Endothelial cell (in vitro differentiated cells): ENCODE measurements at regions not wholly inside any gene's neighbourhood (a gene's known extent, or its start where the extent isn't known, plus 50 kb on each side); places are given as distances from the start of the nearest gene placed in this dataset.
"Not testable (repeated sequence)": the region's sequence is repeated elsewhere in the genome, so short reads cannot be mapped to it uniquely, and the experiment has no call there.

ENCODE experiments used
- DNase-seq: peaks from one replicate; pipeline ENCODE4 v3.0.0; 2021; ENCODE audit warnings: low spot score
- H3K27ac Mint-ChIP-seq: one replicate; pipeline ENCODE4 v1.8.0; 2021; ENCODE audit warnings: mixed read lengths, inconsistent platforms; ENCODE audit not compliant: unreplicated experiment
- H3K27me3 Mint-ChIP-seq: one replicate; pipeline ENCODE4 v1.8.0; 2021; ENCODE audit warnings: mild to moderate bottlenecking, moderate library complexity, mixed read lengths, inconsistent platforms; ENCODE audit not compliant: unreplicated experiment
- H3K36me3 Mint-ChIP-seq: one replicate; pipeline ENCODE4 v1.8.0; 2021; ENCODE audit warnings: mild to moderate bottlenecking, low read depth, mixed read lengths, inconsistent platforms; ENCODE audit not compliant: unreplicated experiment
- H3K4me1 Mint-ChIP-seq: one replicate; pipeline ENCODE4 v1.8.0; 2021; ENCODE audit warnings: mild to moderate bottlenecking, mixed read lengths, inconsistent platforms; ENCODE audit not compliant: unreplicated experiment
- H3K4me3 Mint-ChIP-seq: one replicate; pipeline ENCODE4 v1.8.0; 2021; ENCODE audit warnings: mild to moderate bottlenecking, mixed read lengths, inconsistent platforms; ENCODE audit not compliant: unreplicated experiment
- H3K9me3 Mint-ChIP-seq: one replicate; pipeline ENCODE4 v1.8.0; 2021; ENCODE audit warnings: mixed read lengths, inconsistent platforms; ENCODE audit not compliant: unreplicated experiment
- TF ChIP-seq, protein P1 (sequence below): fragments of 200-600 bp; sonication (generic); IDR thresholded peaks from one replicate; pipeline ENCODE4 v1.5.0; 2021; ENCODE audit warnings: antibody characterized with exemption; ENCODE audit not compliant: unreplicated experiment

DNA sequence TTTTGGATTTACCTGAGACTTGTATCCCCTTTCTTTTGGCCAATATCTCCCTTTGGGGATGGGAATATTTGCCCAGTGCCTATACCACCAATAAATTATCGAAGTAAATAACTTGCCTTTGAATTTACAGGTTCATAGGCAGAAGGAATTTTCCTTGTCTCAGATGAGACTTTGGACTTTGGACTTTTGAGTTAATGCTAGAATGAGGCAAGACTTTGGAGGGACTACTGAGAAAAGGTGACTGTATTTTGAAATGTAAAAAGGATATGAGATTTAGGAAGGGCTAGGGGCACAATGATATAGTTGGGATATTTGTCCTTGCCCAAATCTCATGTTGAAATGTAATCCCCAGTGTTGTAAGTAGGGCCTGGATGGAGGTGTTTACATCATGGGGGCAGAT lies 384.5 kb upstream of the GHITM start:
- H3K9me3 Mint-ChIP-seq = peaks cover 8% of the 10 kb centered on the region

DNA sequence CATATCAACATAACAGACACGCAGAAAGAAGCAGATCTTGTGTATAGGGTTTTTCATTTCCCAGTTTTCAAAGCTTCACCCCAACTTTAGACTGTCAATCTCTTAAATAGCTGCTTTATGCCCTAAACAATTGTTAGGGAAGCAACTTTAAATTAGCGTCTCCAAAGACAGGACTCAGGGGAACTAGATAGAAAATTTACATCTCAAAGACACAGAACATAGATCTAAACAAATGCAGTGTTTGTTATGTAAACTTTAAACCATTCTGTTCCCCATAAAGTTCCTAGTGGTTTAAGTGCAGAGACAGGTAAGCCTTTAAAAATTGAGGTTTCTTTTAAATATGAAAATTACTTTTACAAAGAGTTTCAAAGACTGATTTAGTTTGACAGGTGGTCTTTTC lies 379.2 kb upstream of the GHITM start:
- no peak overlapping the region for H3K4me3 Mint-ChIP-seq
- no peak overlapping the region for H3K27ac Mint-ChIP-seq
- TF ChIP-seq, protein P1, sequence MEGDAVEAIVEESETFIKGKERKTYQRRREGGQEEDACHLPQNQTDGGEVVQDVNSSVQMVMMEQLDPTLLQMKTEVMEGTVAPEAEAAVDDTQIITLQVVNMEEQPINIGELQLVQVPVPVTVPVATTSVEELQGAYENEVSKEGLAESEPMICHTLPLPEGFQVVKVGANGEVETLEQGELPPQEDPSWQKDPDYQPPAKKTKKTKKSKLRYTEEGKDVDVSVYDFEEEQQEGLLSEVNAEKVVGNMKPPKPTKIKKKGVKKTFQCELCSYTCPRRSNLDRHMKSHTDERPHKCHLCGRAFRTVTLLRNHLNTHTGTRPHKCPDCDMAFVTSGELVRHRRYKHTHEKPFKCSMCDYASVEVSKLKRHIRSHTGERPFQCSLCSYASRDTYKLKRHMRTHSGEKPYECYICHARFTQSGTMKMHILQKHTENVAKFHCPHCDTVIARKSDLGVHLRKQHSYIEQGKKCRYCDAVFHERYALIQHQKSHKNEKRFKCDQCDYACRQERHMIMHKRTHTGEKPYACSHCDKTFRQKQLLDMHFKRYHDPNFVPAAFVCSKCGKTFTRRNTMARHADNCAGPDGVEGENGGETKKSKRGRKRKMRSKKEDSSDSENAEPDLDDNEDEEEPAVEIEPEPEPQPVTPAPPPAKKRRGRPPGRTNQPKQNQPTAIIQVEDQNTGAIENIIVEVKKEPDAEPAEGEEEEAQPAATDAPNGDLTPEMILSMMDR = no peak
- DNase-seq = no peak
- H3K36me3 Mint-ChIP-seq = no peaks in the 10 kb centered on the region
- H3K9me3 Mint-ChIP-seq = no peaks in the 10 kb centered on the region
- H3K4me1 Mint-ChIP-seq = no peaks in the 10 kb centered on the region
- peaks cover 5% of the 10 kb centered on the region for H3K27me3 Mint-ChIP-seq

More for the DNA sequence above, 384.5 kb upstream of the GHITM start:
- H3K4me1 Mint-ChIP-seq = no peaks in the 10 kb centered on the region
- DNase-seq = no peak
- peaks cover 5% of the 10 kb centered on the region for H3K27me3 Mint-ChIP-seq
- TF ChIP-seq, protein P1 = no peak
- no peak overlapping the region for H3K4me3 Mint-ChIP-seq
- no peak overlapping the region for H3K27ac Mint-ChIP-seq
- peaks cover 4% of the 10 kb centered on the region for H3K36me3 Mint-ChIP-seq

DNA sequence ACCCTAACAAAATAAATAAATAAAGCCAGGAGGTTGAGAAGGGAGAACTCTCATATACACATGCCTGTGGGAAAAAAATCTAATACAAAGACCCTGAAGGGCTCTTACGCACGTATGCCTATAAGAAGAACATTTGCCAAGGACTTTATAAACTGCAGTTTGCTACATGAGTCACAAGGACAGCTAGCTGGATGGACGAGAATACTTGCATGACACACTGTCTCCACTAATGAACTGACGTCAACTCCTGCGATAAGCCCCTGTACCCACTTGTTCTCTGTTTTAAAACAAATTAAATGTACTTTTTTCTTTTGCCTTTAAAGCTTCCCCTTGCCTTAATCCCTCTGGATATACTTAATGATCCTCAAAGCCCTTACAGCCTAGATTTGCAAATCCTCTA lies 374.6 kb upstream of the GHITM start:
- H3K4me3 Mint-ChIP-seq = no peak overlapping the region
- H3K36me3 Mint-ChIP-seq = no peaks in the 10 kb centered on the region
- no peak for DNase-seq
- no peaks in the 10 kb centered on the region for H3K9me3 Mint-ChIP-seq
- H3K27me3 Mint-ChIP-seq = peaks cover 1% of the 10 kb centered on the region
- no peaks in the 10 kb centered on the region for H3K4me1 Mint-ChIP-seq
- TF ChIP-seq, protein P1 = no peak
- no peak overlapping the region for H3K27ac Mint-ChIP-seq

DNA sequence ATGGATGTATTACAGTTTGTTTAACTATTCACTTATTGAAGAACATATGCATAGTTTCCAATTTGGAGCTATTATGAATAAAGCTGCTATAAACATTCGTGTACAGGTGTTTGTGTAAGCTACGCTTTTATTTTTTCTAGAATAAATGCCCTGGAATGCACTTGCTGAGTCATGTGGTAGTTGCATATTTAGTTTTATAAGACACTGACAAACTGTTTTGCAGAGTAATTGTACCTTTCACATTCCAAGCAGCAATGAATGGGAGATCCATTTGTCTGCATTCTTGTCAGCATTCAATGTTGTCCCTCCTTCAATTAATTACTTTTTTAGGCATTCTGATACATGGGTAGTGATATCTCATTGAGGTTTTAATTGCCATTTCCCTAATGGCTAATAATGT lies 373.6 kb upstream of the GHITM start:
- DNase-seq = no peak
- TF ChIP-seq, protein P1 = no peak
- no peaks in the 10 kb centered on the region for H3K9me3 Mint-ChIP-seq

DNA sequence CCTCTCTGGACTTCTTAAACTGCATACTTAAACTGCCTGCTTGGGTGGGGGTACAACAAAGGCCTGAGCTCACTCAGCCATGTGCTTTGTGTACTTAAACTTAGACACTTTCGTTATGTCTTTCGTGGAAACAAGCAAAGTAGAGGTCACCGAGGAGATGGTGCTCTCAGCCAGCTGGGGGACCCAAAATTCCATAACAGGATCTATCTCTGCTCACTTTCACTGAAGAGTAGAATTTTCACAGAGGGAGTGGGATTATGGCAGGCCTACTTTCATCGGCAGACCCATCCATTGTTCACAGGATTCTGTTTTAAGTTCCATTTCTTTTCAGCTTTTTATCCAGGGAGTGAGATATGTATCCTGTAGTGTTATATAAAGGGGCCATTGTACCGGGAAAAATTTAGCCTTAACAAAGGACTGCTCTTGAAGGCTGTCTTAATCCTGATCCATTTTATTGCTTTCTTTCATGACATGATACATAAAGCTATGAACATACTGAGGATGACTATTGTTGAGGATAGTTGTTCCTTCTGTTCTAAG lies 370.0 kb upstream of the GHITM start:
- TF ChIP-seq, protein P1 = no peak
- DNase-seq = no peak
- Mint-ChIP-seq H3K27me3 (peaks cover 2% of the 10 kb centered on the region), H3K4me1 (no peaks in the 10 kb centered on the region), H3K27ac (no peak overlapping the region), H3K9me3 (no peaks in the 10 kb centered on the region), H3K36me3 (no peaks in the 10 kb centered on the region), H3K4me3 (no peak overlapping the region)

More for the DNA sequence above, 373.6 kb upstream of the GHITM start:
- peaks cover 2% of the 10 kb centered on the region for H3K27me3 Mint-ChIP-seq
- H3K4me3 Mint-ChIP-seq = no peak overlapping the region
- H3K27ac Mint-ChIP-seq = no peak overlapping the region
- no peaks in the 10 kb centered on the region for H3K36me3 Mint-ChIP-seq
- no peaks in the 10 kb centered on the region for H3K4me1 Mint-ChIP-seq

DNA sequence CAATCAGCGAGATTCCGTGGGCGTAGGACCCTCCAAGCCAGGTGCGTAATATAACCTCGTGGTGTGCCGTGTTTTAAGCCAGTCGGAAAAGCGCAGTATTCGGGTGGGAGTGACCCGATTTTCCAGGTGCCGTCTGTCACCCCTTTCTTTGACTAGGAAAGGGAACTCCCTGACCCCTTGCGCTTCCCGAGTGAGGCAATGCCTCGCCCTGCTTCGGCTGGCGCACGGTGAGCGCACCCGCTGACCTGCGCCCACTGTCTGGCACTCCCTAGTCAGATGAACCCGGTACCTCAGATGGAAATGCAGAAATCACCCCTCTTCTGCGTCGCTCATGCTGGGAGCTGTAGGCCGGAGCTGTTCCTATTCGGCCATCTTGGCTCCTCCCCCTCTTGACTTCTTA lies 352.6 kb upstream of the GHITM start:
- H3K36me3 Mint-ChIP-seq, H3K9me3 Mint-ChIP-seq, H3K4me1 Mint-ChIP-seq, H3K4me3 Mint-ChIP-seq, H3K27ac Mint-ChIP-seq, H3K27me3 Mint-ChIP-seq, DNase-seq: not testable (repeated sequence)
